HG03039 (cell line): ENCODE measurements at regions not wholly inside any gene's neighbourhood (a gene's known extent, or its start where the extent isn't known, plus 50 kb on each side); places are given as distances from the start of the nearest gene placed in this dataset.
"Not testable (repeated sequence)": the region's sequence is repeated elsewhere in the genome, so short reads cannot be mapped to it uniquely, and the experiment has no call there.

Experiments
- ATAC-seq: cut with Tn5 transposase; IDR thresholded peaks from one replicate; pipeline ENCODE4 v1.9.1; 2021; ENCODE audit warnings: mild to moderate bottlenecking, moderate library complexity; ENCODE audit not compliant: unreplicated experiment

DNA sequence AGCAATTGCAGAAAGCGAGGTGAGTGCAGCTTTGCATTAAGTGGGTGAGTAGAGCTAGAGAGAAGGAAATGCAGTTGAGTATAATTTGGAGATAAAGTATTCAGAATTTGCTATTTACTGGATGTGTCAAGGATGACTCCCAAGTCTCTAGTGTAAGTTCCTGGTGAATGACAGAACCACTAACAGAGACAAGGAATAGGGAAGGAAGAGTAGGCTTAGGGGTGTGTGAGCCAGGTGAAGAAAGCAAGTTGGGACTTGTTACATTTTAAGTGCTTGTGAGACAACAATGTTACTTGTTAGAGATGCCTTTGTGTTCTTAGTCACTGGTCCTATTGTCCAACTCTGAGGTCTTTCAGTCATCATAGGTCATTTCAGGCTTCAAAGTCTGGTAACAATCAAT is 70.8 kb downstream of the TBC1D26 start:
- not testable (repeated sequence) for ATAC-seq

DNA sequence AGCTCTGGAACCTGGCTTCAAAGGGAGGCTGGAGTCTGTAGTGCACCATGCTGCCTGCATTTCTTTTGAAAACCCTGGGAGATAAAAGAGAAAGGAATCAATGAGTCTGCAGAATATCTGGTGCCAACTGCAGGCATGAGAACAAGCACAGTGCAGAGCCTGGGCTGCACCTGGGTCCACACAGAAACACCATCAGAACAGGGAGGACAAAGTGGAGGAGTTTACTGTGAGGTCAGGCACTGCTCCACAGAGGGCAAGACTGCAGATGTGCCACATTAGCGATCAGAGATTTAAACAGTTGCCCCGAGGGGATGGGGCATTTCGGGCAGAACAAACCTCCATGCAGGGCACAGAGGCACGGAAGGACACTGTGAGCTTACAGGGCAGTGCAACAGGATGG is 74.7 kb downstream of the TBC1D26 start:
- ATAC-seq: not testable (repeated sequence)

DNA sequence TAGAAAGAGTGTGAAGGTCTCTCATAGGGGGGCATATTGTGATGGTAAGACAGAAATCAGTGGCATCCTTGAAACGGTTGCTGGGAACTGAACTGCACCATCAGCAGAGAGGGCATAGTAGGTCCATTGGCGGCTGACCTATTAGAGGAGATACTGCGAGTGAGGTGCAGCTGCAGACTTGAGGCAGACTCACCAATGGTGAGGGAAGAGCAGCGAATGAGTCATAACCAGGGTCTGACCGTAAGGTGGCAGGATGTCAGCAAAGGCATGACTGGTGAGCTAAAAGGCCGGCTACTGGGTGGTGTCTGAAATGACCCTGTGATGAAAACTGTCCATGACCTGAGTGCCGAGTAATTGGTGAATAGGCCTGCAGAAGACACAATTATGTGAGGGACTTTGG is 81.3 kb downstream of the TBC1D26 start:
- not testable (repeated sequence) for ATAC-seq

- not testable (repeated sequence) for ATAC-seq
These were observed 81.9 kb downstream of the TBC1D26 start for GRCh38 chr17:15814003-15814402.

DNA sequence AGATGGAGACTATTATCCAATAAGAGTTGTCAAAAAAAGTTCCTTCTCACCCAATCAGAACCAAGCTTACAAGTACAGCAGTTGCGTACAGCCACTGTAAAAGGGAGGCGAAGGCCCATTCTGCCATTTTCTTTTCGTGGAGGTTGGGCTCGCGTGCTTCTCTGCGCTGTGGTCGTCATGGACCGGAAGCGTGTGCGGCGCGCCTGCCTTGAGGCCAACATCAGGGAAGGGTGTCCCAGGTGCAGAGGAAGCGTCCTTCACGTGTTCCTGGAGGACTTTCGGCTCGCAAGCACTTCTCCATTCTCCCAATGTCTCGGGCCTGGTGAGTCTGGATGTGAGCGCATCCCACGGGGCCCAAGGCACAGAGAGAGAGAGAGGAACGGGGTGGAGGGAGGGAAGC is 85.8 kb downstream of the TBC1D26 start:
- not testable (repeated sequence) for ATAC-seq

DNA sequence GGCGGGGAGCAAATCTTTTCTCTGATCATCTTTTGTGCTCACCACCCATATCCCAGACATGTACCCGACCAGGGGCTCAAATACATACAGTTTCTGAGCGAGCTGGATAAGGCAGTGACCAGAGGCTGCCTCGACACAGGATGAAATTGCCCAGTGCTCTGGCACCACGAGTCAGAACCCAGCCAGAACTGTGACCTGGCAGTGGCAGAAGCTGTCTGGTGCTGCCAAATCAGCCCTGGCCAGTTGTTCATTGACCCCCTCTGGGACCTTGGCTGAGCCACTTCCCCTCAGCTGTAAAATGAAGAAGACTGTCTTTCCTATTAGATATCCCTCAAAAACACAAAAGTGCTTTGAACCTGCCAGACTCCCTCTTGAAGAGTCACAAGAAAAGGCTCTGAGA is 90.2 kb downstream of the TBC1D26 start:
- not testable (repeated sequence) for ATAC-seq

DNA sequence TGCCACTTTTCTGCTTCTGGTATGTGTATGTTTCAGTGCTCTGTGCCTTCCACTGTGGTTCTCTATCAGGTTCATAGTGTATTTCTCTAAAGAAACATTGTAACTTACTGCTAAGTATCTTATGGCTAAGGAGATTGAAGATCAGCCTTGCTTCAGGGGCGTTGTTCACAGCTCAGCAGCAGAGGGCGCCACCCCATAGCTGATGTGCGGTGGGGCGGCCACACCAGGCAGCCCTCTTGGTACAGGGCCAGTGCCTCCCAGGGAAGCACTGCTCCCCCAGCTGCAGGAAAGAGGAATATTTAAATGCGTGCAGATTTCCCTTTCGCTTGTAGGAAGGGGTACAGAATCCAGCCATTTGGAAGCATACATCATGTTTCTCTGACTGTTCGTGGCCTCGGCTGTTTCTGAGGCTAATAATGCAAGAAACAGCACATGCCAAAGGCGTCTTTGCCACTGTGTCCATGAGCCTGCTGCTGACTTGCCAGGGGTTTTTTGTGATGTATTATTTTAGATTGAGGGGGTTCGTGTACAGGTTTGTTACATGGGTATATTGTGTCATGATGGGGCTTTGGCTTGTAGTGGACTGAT is 96.7 kb downstream of the TBC1D26 start:
- ATAC-seq: peak; percentile 56

DNA sequence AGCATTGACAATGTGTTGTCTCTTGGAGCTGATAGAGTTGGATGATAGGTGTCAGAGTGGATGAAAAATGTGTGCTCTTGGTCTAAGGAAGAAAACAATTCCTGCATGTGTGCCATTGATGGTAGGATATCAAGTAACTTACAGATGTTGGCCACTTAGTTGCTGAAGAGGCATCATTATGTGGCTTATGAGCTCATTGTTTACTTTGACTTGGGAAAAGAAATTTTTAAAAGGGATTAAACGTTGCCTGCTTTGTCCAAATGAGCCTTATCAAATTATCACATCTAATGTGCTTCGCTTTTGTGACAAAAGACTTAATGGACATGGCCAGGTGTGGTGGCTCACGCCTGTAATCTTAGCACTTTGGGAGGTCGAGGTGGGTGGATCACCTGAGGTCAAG is 98.1 kb downstream of the TBC1D26 start:
- ATAC-seq: not testable (repeated sequence)

DNA sequence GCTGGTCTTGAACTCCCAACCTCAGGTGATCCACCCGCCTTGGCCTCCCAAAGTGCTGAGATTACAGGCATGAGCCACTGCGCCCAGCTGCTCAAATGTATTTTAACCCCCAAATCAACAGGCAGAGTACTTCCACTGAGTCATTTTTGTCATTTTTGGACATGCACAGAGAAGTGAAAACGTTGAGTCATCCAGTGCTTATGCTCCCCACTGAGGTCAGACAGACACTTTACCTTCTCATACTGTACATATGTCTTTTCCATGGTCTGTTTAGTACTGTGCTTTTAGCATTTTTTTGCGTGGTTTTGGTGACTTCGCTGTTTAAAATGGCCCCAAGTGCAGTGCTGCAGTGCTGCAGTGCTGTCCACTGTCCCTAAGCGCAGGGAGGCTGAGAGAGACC is 99.1 kb downstream of the TBC1D26 start:
- ATAC-seq: peak; percentile 89

GRCh38 chr17:15832921-15833480 is 100.9 kb downstream of the TBC1D26 start:
- ATAC-seq: not testable (repeated sequence)

- ATAC-seq: not testable (repeated sequence)
These were observed 101.8 kb downstream of the TBC1D26 start for GRCh38 chr17:15833890-15834289.

DNA sequence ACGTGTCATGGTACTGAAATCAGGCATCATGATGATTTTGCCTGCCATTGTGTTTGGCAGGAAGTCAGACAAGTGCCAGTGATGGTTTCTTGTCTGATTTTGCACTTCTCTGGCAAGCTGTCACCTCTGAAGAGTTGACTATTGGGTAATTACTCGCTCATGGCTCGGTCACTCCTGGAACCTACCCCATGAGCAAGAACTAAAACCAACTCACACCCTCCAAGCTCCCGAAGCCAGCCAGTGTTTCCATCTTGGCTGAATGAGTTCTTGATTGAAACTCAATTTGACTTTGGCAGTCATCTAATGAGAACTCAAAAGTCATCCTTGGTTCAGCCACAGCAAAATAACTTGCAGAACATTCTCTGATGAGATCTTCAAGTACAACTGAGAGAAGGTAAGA is 103.4 kb downstream of the TBC1D26 start:
- not testable (repeated sequence) for ATAC-seq

GRCh38 chr17:15836249-15836982 is 104.3 kb downstream of the TBC1D26 start:
- ATAC-seq: not testable (repeated sequence)

- not testable (repeated sequence) for ATAC-seq
These were observed 104.9 kb downstream of the TBC1D26 start for GRCh38 chr17:15836991-15837390.

- not testable (repeated sequence) for ATAC-seq
These were observed 97.3 kb upstream of the ADORA2B start for GRCh38 chr17:15847447-15848229.

DNA sequence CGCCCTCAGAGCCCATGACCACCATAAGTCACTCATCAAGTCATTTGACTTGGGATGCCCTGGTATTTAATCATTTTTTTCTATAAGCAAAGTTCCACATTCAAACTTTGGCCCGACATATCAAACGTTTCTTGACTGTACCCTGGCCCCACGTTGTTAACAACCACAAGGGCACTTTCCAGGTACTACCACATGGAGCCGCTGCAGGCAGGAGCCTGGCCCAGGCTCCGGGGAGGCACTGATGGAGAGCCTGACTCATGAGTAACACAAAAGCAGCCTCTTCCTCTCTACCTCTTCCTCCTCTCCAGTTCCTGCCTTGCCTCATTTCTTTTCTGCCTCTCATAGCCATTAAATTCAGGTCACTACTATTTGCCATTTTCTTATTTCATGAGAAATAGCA is 95.9 kb upstream of the ADORA2B start:
- ATAC-seq: not testable (repeated sequence)

DNA sequence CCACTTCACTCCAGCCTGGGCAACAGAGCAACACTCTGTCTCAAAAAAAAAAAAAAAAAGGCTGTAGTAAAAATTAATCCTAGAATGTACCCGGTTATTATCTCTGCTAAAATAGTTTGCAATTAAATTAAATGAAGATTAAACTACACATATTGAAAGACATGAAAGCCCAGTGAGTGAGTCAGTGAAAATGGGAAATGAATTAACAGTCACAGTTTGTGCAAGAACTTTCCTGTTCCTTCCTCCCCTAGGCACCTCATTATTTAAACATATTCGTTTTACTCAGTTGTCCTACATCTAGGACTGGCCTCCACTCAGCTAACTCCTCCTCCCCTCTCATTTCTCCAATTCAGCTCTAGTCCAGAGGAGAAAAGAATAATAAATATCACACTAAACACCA is 94.9 kb upstream of the ADORA2B start:
- ATAC-seq: not testable (repeated sequence)

GRCh38 chr17:15850687-15851086 is 94.2 kb upstream of the ADORA2B start:
- not testable (repeated sequence) for ATAC-seq

DNA sequence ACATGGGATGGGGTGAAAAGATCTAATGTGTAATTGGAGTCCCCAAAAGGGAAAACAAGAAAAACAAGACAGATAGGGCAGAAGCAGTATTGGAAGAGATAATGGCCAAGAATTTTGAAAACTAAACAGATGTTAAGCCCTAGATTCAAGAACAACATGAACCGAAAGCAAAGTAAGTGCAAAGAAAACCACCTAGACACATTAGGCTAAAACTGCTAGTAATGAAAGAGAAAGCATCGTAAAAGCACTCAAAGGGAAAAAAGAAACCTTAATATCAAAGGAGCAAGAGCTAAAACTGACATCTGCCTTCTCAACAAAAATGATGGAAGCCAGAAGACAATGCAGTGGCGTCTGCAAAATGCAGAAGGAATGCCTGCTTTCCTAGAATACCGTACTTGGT is 92.1 kb upstream of the ADORA2B start:
- not testable (repeated sequence) for ATAC-seq

DNA sequence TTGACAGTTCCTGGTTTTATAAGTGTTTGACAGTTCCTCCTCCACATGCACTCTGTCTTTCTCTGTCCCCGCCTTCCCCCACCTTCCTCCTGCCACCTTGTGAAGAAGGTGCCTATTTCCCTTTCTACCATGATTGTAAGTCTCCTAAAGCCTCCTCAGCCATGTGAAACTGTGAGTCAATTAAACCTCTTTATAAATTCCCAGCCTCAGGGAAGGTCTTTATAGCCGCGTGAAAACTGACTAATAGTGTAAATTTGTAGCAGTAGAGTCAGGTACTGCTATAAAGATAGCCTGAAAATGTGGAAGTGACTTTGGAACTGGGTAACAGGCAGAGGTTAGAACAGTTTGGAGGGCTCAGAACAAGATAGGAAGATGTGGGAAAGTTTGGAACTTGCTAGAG is 88.7 kb upstream of the ADORA2B start:
- ATAC-seq: not testable (repeated sequence)

GRCh38 chr17:15856745-15857144 is 88.2 kb upstream of the ADORA2B start:
- ATAC-seq: not testable (repeated sequence)
